Hippocampal formation (tissue), 2 donors: ENCODE measurements at regions not wholly inside any gene's neighbourhood (a gene's known extent, or its start where the extent isn't known, plus 50 kb on each side); places are given as distances from the start of the nearest gene placed in this dataset.

Experiments
- DNase-seq, 2 donors: peaks; one replicate each; lab custom pipeline; 2025; lab: John Stamatoyannopoulos, UW

- no peak for DNase-seq
Measured at GRCh38 chr12:87930033-87930432, 99.2 kb downstream of the C12orf50 start.

GRCh38 chr12:87929346-87929745 lies 99.9 kb downstream of the C12orf50 start:
- DNase-seq, result no peak

- no peak for DNase-seq
Measured at GRCh38 chr12:87928031-87928430, 101.2 kb downstream of the C12orf50 start.

- no peak for DNase-seq
Measured at GRCh38 chr12:87925021-87925420, 104.2 kb downstream of the C12orf50 start.

GRCh38 chr12:87924149-87924548 lies 105.1 kb downstream of the C12orf50 start:
- peak in 1 of 2 donors; percentile 17 for DNase-seq

GRCh38 chr12:87923361-87923760 lies 105.8 kb downstream of the C12orf50 start:
- no peak for DNase-seq

GRCh38 chr12:87922736-87923135 lies 106.5 kb downstream of the C12orf50 start:
- DNase-seq, result no peak

GRCh38 chr12:87921621-87922020 lies 107.6 kb downstream of the C12orf50 start:
- no peak for DNase-seq

- no peak for DNase-seq
Measured at GRCh38 chr12:87920139-87920538, 109.1 kb downstream of the C12orf50 start.

GRCh38 chr12:87901457-87901856 lies 127.7 kb downstream of the C12orf50 start:
- DNase-seq, result no peak

GRCh38 chr12:87897662-87898061 lies 131.5 kb downstream of the C12orf50 start:
- DNase-seq, result no peak

- no peak for DNase-seq
Measured at GRCh38 chr12:87883806-87884205, 145.4 kb downstream of the C12orf50 start.

GRCh38 chr12:87879141-87879540 lies 150.1 kb downstream of the C12orf50 start:
- DNase-seq, result no peak

- DNase-seq, result peak in 1 of 2 donors; percentile 19
Measured at GRCh38 chr12:87870493-87871460, 158.4 kb downstream of the C12orf50 start.

GRCh38 chr12:87870061-87870460 lies 159.1 kb downstream of the C12orf50 start:
- no peak for DNase-seq

- DNase-seq, result no peak
Measured at GRCh38 chr12:87866578-87867292, 162.5 kb downstream of the C12orf50 start.

GRCh38 chr12:87861791-87862190 lies 167.4 kb downstream of the C12orf50 start:
- DNase-seq, result no peak

GRCh38 chr12:87853448-87854003 lies 175.7 kb downstream of the C12orf50 start:
- no peak for DNase-seq

GRCh38 chr12:87849074-87849473 lies 180.1 kb downstream of the C12orf50 start:
- DNase-seq, result no peak

GRCh38 chr12:87848248-87848868 lies 180.8 kb downstream of the C12orf50 start:
- DNase-seq, result peak in 1 of 2 donors; percentile 58

- no peak for DNase-seq
Measured at GRCh38 chr12:87847147-87847546, 182.1 kb downstream of the C12orf50 start.

- no peak for DNase-seq
Measured at GRCh38 chr12:87846045-87846444, 183.2 kb downstream of the C12orf50 start.
